ENCODE measurements at regions not wholly inside any gene's neighbourhood (a gene's known extent, or its start where the extent isn't known, plus 50 kb on each side); places are given as distances from the start of the nearest gene placed in this dataset.

GRCh38 chr11:129636926-129637325 lies 178.7 kb upstream of the TMEM45B start:
- no peak for TF ChIP-seq CTCF (IDR thresholded peaks at IDR 0.05)
- no peak for DNase-seq
- no peaks in the 10 kb centered on the region for H3K27me3 ChIP-seq
- no peaks in the 10 kb centered on the region for H3K4me1 ChIP-seq
- no peaks in the 10 kb centered on the region for H3K9me3 ChIP-seq
- intact Hi-C loops (cut with DNase I; ENCODE audit: low total_unique reads): no loop called here
- no peak overlapping the region for H3K27ac ChIP-seq
- H3K4me3 ChIP-seq: no peak overlapping the region
- no peaks in the 10 kb centered on the region for H3K36me3 ChIP-seq

- Histone ChIP-seq H3K27ac (no peak overlapping the region), H3K4me3 (no peak overlapping the region), H3K27me3 (no peaks in the 10 kb centered on the region), H3K9me3 (no peaks in the 10 kb centered on the region), H3K4me1 (no peaks in the 10 kb centered on the region), H3K36me3 (no peaks in the 10 kb centered on the region)
- intact Hi-C loops (cut with DNase I; ENCODE audit: low total_unique reads): no loop called here
- DNase-seq: no peak
- no peak for TF ChIP-seq CTCF (IDR thresholded peaks at IDR 0.05)
Measured at GRCh38 chr11:129637473-129637872, 178.2 kb upstream of the TMEM45B start.

GRCh38 chr11:129637983-129638776 lies 177.5 kb upstream of the TMEM45B start:
- H3K27ac ChIP-seq: no peak overlapping the region
- H3K4me1 ChIP-seq: no peaks in the 10 kb centered on the region
- intact Hi-C loops (cut with DNase I; ENCODE audit: low total_unique reads): no loop called here
- DNase-seq: no peak
- no peak for TF ChIP-seq CTCF (IDR thresholded peaks at IDR 0.05)
- no peaks in the 10 kb centered on the region for H3K27me3 ChIP-seq
- H3K36me3 ChIP-seq: no peaks in the 10 kb centered on the region
- no peak overlapping the region for H3K4me3 ChIP-seq
- H3K9me3 ChIP-seq: no peaks in the 10 kb centered on the region

GRCh38 chr11:129639300-129639699 lies 176.3 kb upstream of the TMEM45B start:
- no peak for DNase-seq
- no peaks in the 10 kb centered on the region for H3K36me3 ChIP-seq
- H3K27ac ChIP-seq: no peak overlapping the region
- no peak for TF ChIP-seq CTCF (IDR thresholded peaks at IDR 0.05)
- intact Hi-C loops (cut with DNase I; ENCODE audit: low total_unique reads): no loop called here
- H3K4me3 ChIP-seq: no peak overlapping the region
- no peaks in the 10 kb centered on the region for H3K4me1 ChIP-seq
- H3K9me3 ChIP-seq: no peaks in the 10 kb centered on the region
- no peaks in the 10 kb centered on the region for H3K27me3 ChIP-seq

GRCh38 chr11:129640671-129641070 lies 175.0 kb upstream of the TMEM45B start:
- Histone ChIP-seq H3K27me3 (no peaks in the 10 kb centered on the region), H3K9me3 (no peaks in the 10 kb centered on the region), H3K36me3 (no peaks in the 10 kb centered on the region), H3K4me1 (no peaks in the 10 kb centered on the region), H3K27ac (no peak overlapping the region), H3K4me3 (no peak overlapping the region)
- no peak for DNase-seq
- intact Hi-C loops (cut with DNase I; ENCODE audit: low total_unique reads): no loop called here
- TF ChIP-seq CTCF (IDR thresholded peaks at IDR 0.05): no peak

Measured in tibial artery (tissue), 4 donors.